HG03439 (cell line): ENCODE measurements at regions not wholly inside any gene's neighbourhood (a gene's known extent, or its start where the extent isn't known, plus 50 kb on each side); places are given as distances from the start of the nearest gene placed in this dataset.
"Not testable (repeated sequence)": the region's sequence is repeated elsewhere in the genome, so short reads cannot be mapped to it uniquely, and the experiment has no call there.

Experiments used
- ATAC-seq: cut with Tn5 transposase; IDR thresholded peaks from one replicate; pipeline ENCODE4 v1.9.1; 2021; ENCODE audit warnings: mild to moderate bottlenecking, moderate library complexity; ENCODE audit not compliant: unreplicated experiment

GRCh38 chr14:106062502-106063272, 536.3 kb downstream of the TMEM121 start:
- no peak for ATAC-seq

- ATAC-seq: no peak
Measured at GRCh38 chr14:106067935-106068334, 541.6 kb downstream of the TMEM121 start.

- no peak for ATAC-seq
Measured at GRCh38 chr14:106069804-106070625, 543.6 kb downstream of the TMEM121 start.

GRCh38 chr14:106080922-106081321, 554.5 kb downstream of the TMEM121 start:
- no peak for ATAC-seq

- not testable (repeated sequence) for ATAC-seq
Measured at GRCh38 chr14:106081721-106082120, 555.3 kb downstream of the TMEM121 start.

GRCh38 chr14:106083082-106083481, 556.7 kb downstream of the TMEM121 start:
- no peak for ATAC-seq

GRCh38 chr14:106087837-106088236, 561.5 kb downstream of the TMEM121 start:
- ATAC-seq: no peak

- not testable (repeated sequence) for ATAC-seq
Measured at GRCh38 chr14:106088860-106089259, 562.5 kb downstream of the TMEM121 start.

- no peak for ATAC-seq
Measured at GRCh38 chr14:106094654-106095189, 568.3 kb downstream of the TMEM121 start.

GRCh38 chr14:106107703-106108102, 581.3 kb downstream of the TMEM121 start:
- no peak for ATAC-seq

GRCh38 chr14:106109337-106109736, 583.0 kb downstream of the TMEM121 start:
- no peak for ATAC-seq

GRCh38 chr14:106115401-106115800, 589.0 kb downstream of the TMEM121 start:
- ATAC-seq: no peak

- ATAC-seq: not testable (repeated sequence)
Measured at GRCh38 chr14:106116339-106116930, 590.1 kb downstream of the TMEM121 start.

GRCh38 chr14:106120101-106120500, 593.7 kb downstream of the TMEM121 start:
- ATAC-seq: no peak

GRCh38 chr14:106129274-106129673, 602.9 kb downstream of the TMEM121 start:
- ATAC-seq: no peak

- ATAC-seq: not testable (repeated sequence)
Measured at GRCh38 chr14:106129904-106130661, 603.7 kb downstream of the TMEM121 start.

GRCh38 chr14:106133126-106133525, 606.7 kb downstream of the TMEM121 start:
- not testable (repeated sequence) for ATAC-seq

GRCh38 chr14:106134886-106135285, 608.5 kb downstream of the TMEM121 start:
- no peak for ATAC-seq

GRCh38 chr14:106141242-106142220, 615.1 kb downstream of the TMEM121 start:
- no peak for ATAC-seq
